Lower leg skin (tissue), 4 donors: ENCODE measurements at regions not wholly inside any gene's neighbourhood (a gene's known extent, or its start where the extent isn't known, plus 50 kb on each side); places are given as distances from the start of the nearest gene placed in this dataset.

Source experiments
- DNase-seq, 2 donors: peaks; one replicate each; pipeline ENCODE4 v3.0.0-alpha.2; 2019; ENCODE audit warnings: low spot score in 2 of 2
- H3K4me3 ChIP-seq: fragments of 200-600 bp; sonication (generic); 2 replicates; pipeline ENCODE4 v1.5.1; 2017; ENCODE audit warnings: mild to moderate bottlenecking, low read depth; ENCODE audit not compliant: poor library complexity, severe bottlenecking
- CTCF ChIP-seq, 3 donors: fragments of 450-650 bp; IDR thresholded peaks; one replicate each; pipeline ENCODE4 v1.5.1; 2016; ENCODE audit warnings: antibody characterized with exemption in 3 of 3, mild to moderate bottlenecking in 3 of 3, moderate library complexity in 2 of 3
- POLR2A ChIP-seq, 2 donors: fragments of 450-650 bp; IDR thresholded peaks; one replicate each; pipeline ENCODE4 v1.6.1; 2016 to 2017; ENCODE audit warnings: antibody characterized with exemption in 2 of 2, mild to moderate bottlenecking in 1 of 2, moderate library complexity in 1 of 2
- whole genome bisulfite sequencing, 2 donors: methylation state at CpG; one replicate each; pipeline ENCODE4 v1.1.5; 2018; 5-methylcytosine and 5-hydroxymethylcytosine counted together
- intact Hi-C: fragments of 100-400 bp; cut with DNase I; formaldehyde crosslinking; loops from one replicate; pipeline ENCODE4 v1.15.0; 2023; ENCODE audit warnings: low total_unique reads

GRCh38 chr13:81610644-81611043 lies 1269.7 kb upstream of the SPRY2 start:
- no peak for DNase-seq
- no peak overlapping the region for H3K4me3 ChIP-seq
- no peak for TF ChIP-seq POLR2A (IDR thresholded peaks at IDR 0.05)
- no peak for TF ChIP-seq CTCF (IDR thresholded peaks at IDR 0.05)
- intact Hi-C loops = no loop called here
- WGBS, 2 donors = 51 to 62% methylated on average over 1 of the region's 1 CpG

- H3K4me3 ChIP-seq = no peak overlapping the region
- intact Hi-C loops = no loop called here
- no peak for DNase-seq
- no peak for TF ChIP-seq POLR2A (IDR thresholded peaks at IDR 0.05)
- no peak for TF ChIP-seq CTCF (IDR thresholded peaks at IDR 0.05)
- WGBS, 2 donors = 77 to 93% methylated on average over 2 of the region's 2 CpGs
These were observed 1268.4 kb upstream of the SPRY2 start for GRCh38 chr13:81609335-81609734.

- no peak for DNase-seq
- H3K4me3 ChIP-seq = no peak overlapping the region
- TF ChIP-seq CTCF (IDR thresholded peaks at IDR 0.05) (no peak), POLR2A (IDR thresholded peaks at IDR 0.05) (no peak)
- intact Hi-C loops = no loop called here
- WGBS, 2 donors = 88 to 91% methylated on average over 12 of the region's 12 CpGs
These were observed 1265.1 kb upstream of the SPRY2 start for GRCh38 chr13:81606074-81606473.

- intact Hi-C loops = no loop called here
These were observed 1261.3 kb upstream of the SPRY2 start for GRCh38 chr13:81602241-81602640.

GRCh38 chr13:81597101-81597500 lies 1256.2 kb upstream of the SPRY2 start:
- intact Hi-C loops = no loop called here
- TF ChIP-seq CTCF (IDR thresholded peaks at IDR 0.05) (no peak), POLR2A (IDR thresholded peaks at IDR 0.05) (no peak)
- no peak overlapping the region for H3K4me3 ChIP-seq
- no peak for DNase-seq
- 61 to 74% methylated on average over 1 of the region's 1 CpG for WGBS, 2 donors

More at GRCh38 chr13:81602241-81602640, 1261.3 kb upstream of the SPRY2 start:
- no peak for DNase-seq
- TF ChIP-seq POLR2A (IDR thresholded peaks at IDR 0.05) = no peak
- TF ChIP-seq CTCF (IDR thresholded peaks at IDR 0.05) = no peak
- no peak overlapping the region for H3K4me3 ChIP-seq

GRCh38 chr13:81596224-81596753 lies 1255.4 kb upstream of the SPRY2 start:
- intact Hi-C loops = no loop called here
- TF ChIP-seq POLR2A (IDR thresholded peaks at IDR 0.05) (no peak), CTCF (IDR thresholded peaks at IDR 0.05) (no peak)
- no peak for DNase-seq
- H3K4me3 ChIP-seq = no peak overlapping the region
- WGBS, 2 donors = 63 to 67% methylated on average over 2 of the region's 2 CpGs
